SK-N-MC (cell line): ENCODE measurements at regions not wholly inside any gene's neighbourhood (a gene's known extent, or its start where the extent isn't known, plus 50 kb on each side); places are given as distances from the start of the nearest gene placed in this dataset.

ENCODE experiments used
- EZH2 ChIP-seq: fragments of 200-600 bp; sonication (generic); IDR thresholded peaks from one replicate; pipeline ENCODE4 v1.6.1; 2017; ENCODE audit warnings: antibody characterized with exemption
- POLR2AphosphoS5 ChIP-seq: IDR thresholded peaks from 2 replicates; pipeline ENCODE4 v1.6.1; 2012; ENCODE audit warnings: mild to moderate bottlenecking, low read depth, low read length, borderline replicate concordance

- no peak for TF ChIP-seq EZH2
- TF ChIP-seq POLR2AphosphoS5 = no peak
These were observed 179.6 kb downstream of the TTLL2 start for GRCh38 chr6:167504385-167504961.
